ENCODE measurements at regions not wholly inside any gene's neighbourhood (a gene's known extent, or its start where the extent isn't known, plus 50 kb on each side); places are given as distances from the start of the nearest gene placed in this dataset.

DNA sequence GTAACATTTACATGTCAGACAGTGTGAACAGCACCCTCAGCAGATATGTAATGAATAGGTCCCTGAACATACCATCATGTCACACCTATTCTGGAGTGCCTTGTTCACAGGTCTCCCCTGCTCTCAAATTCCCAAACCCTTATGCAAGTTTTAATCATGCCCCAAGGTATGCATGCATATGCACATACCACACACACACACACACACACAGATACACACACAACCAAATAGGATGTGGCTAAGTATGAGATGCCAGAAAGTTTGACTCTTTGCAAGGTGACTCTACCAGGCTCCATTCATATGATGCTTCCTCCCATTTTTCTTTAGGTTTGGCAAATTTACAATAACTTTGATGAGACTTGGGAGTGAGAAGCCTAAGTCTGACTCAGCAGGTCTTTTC lies 243.8 kb upstream of the IRAK1BP1 start:
- Histone ChIP-seq H3K9ac (no peak overlapping the region), H2AFZ (ENCODE audit: low read depth) (no peak overlapping the region), H3K9me2 (no peaks in the 10 kb centered on the region), H3K79me2 (ENCODE audit: insufficient read depth) (no peaks in the 10 kb centered on the region), H3K27ac (ENCODE audit: low read depth in 2 of 2, low read length in 1 of 2) (no peak overlapping the region), H3K9me3 (no peaks in the 10 kb centered on the region), H3K4me2 (no peak overlapping the region), H3K4me3 (ENCODE audit: low read depth in 2 of 2, low read length in 1 of 2) (no peak overlapping the region), H3K27me3 (ENCODE audit: insufficient read depth) (no peaks in the 10 kb centered on the region), H3K36me3 (replicated peaks in 1 of 2; ENCODE audit: control insufficient read depth in 1 of 2, insufficient read depth in 2 of 2, low read length in 1 of 2) (no peaks in the 10 kb centered on the region), H3F3A (replicated peaks; ENCODE audit: insufficient read depth) (no peaks in the 10 kb centered on the region), H4K20me1 (ENCODE audit: insufficient read depth) (no peaks in the 10 kb centered on the region), H3K4me1 (ENCODE audit: control insufficient read depth in 1 of 2, insufficient read depth in 2 of 2, low read depth in 1 of 2, low read length in 1 of 2) (no peaks in the 10 kb centered on the region)
- TF ChIP-seq FOXJ3 (CRISPR knock-in tag; IDR thresholded peaks at IDR 0.05) = no peak
- no peak for TF ChIP-seq RAD21 (IDR thresholded peaks at IDR 0.05; ENCODE audit: low read length)
- no peak for TF ChIP-seq JUND (IDR thresholded peaks at IDR 0.05)
- TF ChIP-seq EP300 (IDR thresholded peaks at IDR 0.05; ENCODE audit: borderline replicate concordance in 1 of 2, low read depth in 1 of 2, low read length in 1 of 2) = no peak
- TF ChIP-seq EZH2phosphoT487 (IDR thresholded peaks at IDR 0.05; ENCODE audit: borderline replicate concordance, low read depth) = no peak
- no peak for TF ChIP-seq REST (IDR thresholded peaks at IDR 0.05; ENCODE audit: low read depth, low read length)
- TF ChIP-seq YY1 (IDR thresholded peaks at IDR 0.05; ENCODE audit: low read depth) = no peak
- no peak for TF ChIP-seq ZBTB33 (IDR thresholded peaks at IDR 0.05; ENCODE audit: borderline replicate concordance, low read depth)
- no peak for TF ChIP-seq FOSL2 (IDR thresholded peaks at IDR 0.05; ENCODE audit: borderline replicate concordance, low read depth)
- no peak for TF ChIP-seq CHD2 (IDR thresholded peaks at IDR 0.05; ENCODE audit: low read length, partially characterized antibody)
- no peak for TF ChIP-seq GABPA (IDR thresholded peaks at IDR 0.05; ENCODE audit: low read depth)
- no peak for DNase-seq
- POLR2A ChIA-PET = no interaction called here
- CTCF ChIA-PET = no interaction called here

DNA sequence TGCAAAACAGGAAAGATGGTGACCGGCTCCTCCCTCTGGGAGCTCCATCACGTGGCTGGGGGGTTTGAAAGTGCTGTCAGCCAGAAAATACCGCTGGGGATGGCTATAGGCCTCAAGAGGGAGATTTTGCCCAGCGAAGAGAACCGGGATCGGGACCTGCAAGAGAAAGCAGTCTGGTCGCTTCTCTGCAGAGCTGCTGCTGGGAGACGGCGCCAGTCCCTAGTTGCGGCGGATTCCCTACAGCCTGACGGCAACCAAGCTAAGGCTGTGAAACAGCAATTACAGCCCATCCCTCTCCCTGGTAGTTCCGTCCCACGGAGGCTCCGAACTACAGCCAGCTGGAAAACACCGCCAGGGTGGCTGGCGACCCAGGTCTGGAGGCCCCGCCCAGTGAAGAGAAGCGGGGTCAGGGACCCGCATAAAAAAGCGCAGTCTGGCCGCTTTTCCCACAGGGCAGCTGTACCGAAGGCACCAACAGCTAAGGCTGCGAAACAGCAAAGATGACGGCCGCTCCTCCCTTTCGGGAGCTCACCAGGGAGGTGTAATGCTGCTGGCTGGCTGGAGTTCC lies 238.1 kb upstream of the IRAK1BP1 start:
- no peak overlapping the region for H3K9ac ChIP-seq
- H3F3A ChIP-seq (replicated peaks; ENCODE audit: insufficient read depth) = no peaks in the 10 kb centered on the region
- H4K20me1 ChIP-seq (ENCODE audit: insufficient read depth) = no peaks in the 10 kb centered on the region
- H3K27ac ChIP-seq (ENCODE audit: low read depth in 2 of 2, low read length in 1 of 2) = no peak overlapping the region
- no peaks in the 10 kb centered on the region for H3K36me3 ChIP-seq (replicated peaks in 1 of 2; ENCODE audit: control insufficient read depth in 1 of 2, insufficient read depth in 2 of 2, low read length in 1 of 2)
- DNase-seq = peak; percentile 9
- no peaks in the 10 kb centered on the region for H3K4me1 ChIP-seq (ENCODE audit: control insufficient read depth in 1 of 2, insufficient read depth in 2 of 2, low read depth in 1 of 2, low read length in 1 of 2)
- WGBS (ENCODE audit: low lambda C conversion rate) = 47% methylated on average over 17 of the region's 27 CpGs
- ChIA-PET CTCF (no interaction called here), POLR2A (no interaction called here)
- H2AFZ ChIP-seq (ENCODE audit: low read depth) = peak overlapping the region; percentile 54; the same call in 1 of the 2 replicates
- H3K27me3 ChIP-seq (ENCODE audit: insufficient read depth) = no peaks in the 10 kb centered on the region
- no peaks in the 10 kb centered on the region for H3K79me2 ChIP-seq (ENCODE audit: insufficient read depth)
- no peak overlapping the region for H3K4me3 ChIP-seq (ENCODE audit: low read depth in 2 of 2, low read length in 1 of 2)
- TF ChIP-seq FOXM1 (IDR thresholded peaks at IDR 0.05; ENCODE audit: low read depth) = no peak
- no peak for TF ChIP-seq REST (IDR thresholded peaks at IDR 0.05; ENCODE audit: low read depth, low read length)
- TF ChIP-seq SIN3A (IDR thresholded peaks at IDR 0.05; ENCODE audit: borderline replicate concordance, low read depth, low read length) = no peak
- no peak for TF ChIP-seq EZH2phosphoT487 (IDR thresholded peaks at IDR 0.05; ENCODE audit: borderline replicate concordance, low read depth)
- TF ChIP-seq, protein P1, sequence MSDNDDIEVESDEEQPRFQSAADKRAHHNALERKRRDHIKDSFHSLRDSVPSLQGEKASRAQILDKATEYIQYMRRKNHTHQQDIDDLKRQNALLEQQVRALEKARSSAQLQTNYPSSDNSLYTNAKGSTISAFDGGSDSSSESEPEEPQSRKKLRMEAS (IDR thresholded peaks at IDR 0.05; ENCODE audit: low read depth) = no peak
- TF ChIP-seq RAD21 (IDR thresholded peaks at IDR 0.05; ENCODE audit: low read length) = no peak
- H3K4me2 ChIP-seq = no peak overlapping the region
- H3K9me3 ChIP-seq = no peaks in the 10 kb centered on the region
- H3K9me2 ChIP-seq = 0 out of 2 replicates have a peak, but pooled peaks cover 3% of the 10 kb centered on the region
